Ovary (tissue), 3 donors: ENCODE measurements at regions not wholly inside any gene's neighbourhood (a gene's known extent, or its start where the extent isn't known, plus 50 kb on each side); places are given as distances from the start of the nearest gene placed in this dataset.

Experiments
- CTCF ChIP-seq, 3 donors: fragments of 450-650 bp in 2 of 3; fragments of 200-600 bp in 1 of 3; IDR thresholded peaks; one replicate each; pipeline versions ENCODE4 v1.5.1 to v1.8.0; 2016 to 2022; ENCODE audit warnings: antibody characterized with exemption in 3 of 3, mild to moderate bottlenecking in 1 of 3
- EP300 ChIP-seq: sonication (generic); formaldehyde crosslinking; IDR thresholded peaks from one replicate; pipeline ENCODE4 v1.6.1; 2017; ENCODE audit warnings: antibody characterized with exemption
- POLR2A ChIP-seq: fragments of 450-650 bp; IDR thresholded peaks from one replicate; pipeline ENCODE4 v1.6.1; 2017; ENCODE audit warnings: antibody characterized with exemption, mild to moderate bottlenecking, moderate library complexity
- donor health status: DM: no; HTN: no; CAD: no.

DNA sequence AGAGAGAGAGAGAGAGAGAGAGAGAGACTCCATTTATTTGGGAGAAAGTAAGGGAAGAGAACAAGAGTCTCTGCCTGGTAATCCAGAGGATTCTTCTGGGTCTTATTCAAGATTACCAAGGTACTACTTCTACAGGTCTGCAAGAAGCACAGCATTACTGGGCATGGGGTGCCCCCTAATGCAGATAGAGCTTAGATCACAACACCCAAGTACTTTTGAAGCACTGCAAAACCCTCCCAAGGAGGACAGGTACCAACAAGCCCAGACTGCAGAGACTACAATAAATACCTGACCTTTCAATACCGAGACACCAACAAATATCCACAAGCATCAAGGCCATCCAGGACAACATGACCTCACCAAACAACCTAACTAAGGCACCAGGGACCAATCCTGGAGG, 94.7 kb upstream of the PHF24 start:
- TF ChIP-seq CTCF (IDR thresholded peaks at IDR 0.05) (no peak), POLR2A (no peak), EP300 (no peak)
